ENCODE measurements at regions not wholly inside any gene's neighbourhood (a gene's known extent, or its start where the extent isn't known, plus 50 kb on each side); places are given as distances from the start of the nearest gene placed in this dataset.

DNA sequence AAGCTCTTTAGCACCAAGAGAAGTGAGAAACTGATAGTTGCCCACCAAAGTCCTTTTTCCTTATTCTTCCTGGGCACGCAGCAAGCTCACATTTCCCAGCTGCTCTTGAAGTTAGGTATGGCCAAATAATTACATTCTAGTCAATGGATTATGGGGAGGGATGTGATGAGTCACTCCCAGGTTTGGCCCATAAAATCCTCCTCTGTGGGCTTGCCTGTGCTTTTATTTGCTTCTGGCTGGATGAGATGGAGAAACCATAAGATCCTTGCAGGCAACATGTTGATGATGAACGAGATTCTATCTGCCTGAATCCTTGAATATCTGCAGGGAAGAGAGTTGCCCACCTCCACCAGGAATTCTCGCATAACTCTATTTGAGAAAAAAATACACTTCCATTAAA is 568.3 kb upstream of the SALL1 start:
- ATAC-seq (ENCODE audit: low read depth) (no peak), DNase-seq (no peak)
- Histone ChIP-seq H3K4me3 (ENCODE audit: insufficient read depth, low read depth, low read length) (no peak overlapping the region), H3K18ac (ENCODE audit: low read depth, low read length) (no peak overlapping the region), H3K27me3 (ENCODE audit: control insufficient read depth, insufficient read depth, low read length) (no peaks in the 10 kb centered on the region), H2AFZ (replicated peaks; ENCODE audit: low read length, poor library complexity) (no peak overlapping the region), H3K14ac (replicated peaks; ENCODE audit: low read depth, low read length) (no peak overlapping the region), H3K27ac (ENCODE audit: insufficient read depth, low read length) (no peak overlapping the region), H2AK9ac (replicated peaks; ENCODE audit: low read depth, low read length, poor library complexity) (no peak overlapping the region), H4K8ac (ENCODE audit: low read depth in 2 of 2, low read length in 2 of 2) (no peak overlapping the region), H3K4me2 (ENCODE audit: low read depth, low read length) (no peak overlapping the region), H2BK5ac (ENCODE audit: low read depth, low read length, poor library complexity, severe bottlenecking) (no peak overlapping the region), H3K9ac (ENCODE audit: low read depth, low read length) (no peak overlapping the region), H3K36me3 (ENCODE audit: control insufficient read depth, insufficient read depth, low read length) (no peaks in the 10 kb centered on the region), H3K9me1 (ENCODE audit: insufficient read depth, low read length) (no peaks in the 10 kb centered on the region), H2BK15ac (ENCODE audit: low read depth, low read length) (no peak overlapping the region), H4K91ac (ENCODE audit: insufficient read depth, low read depth, low read length) (no peak overlapping the region), H3K4me1 (ENCODE audit: control insufficient read depth, insufficient read depth, low read length) (no peaks in the 10 kb centered on the region), H3K4ac (ENCODE audit: low read depth, low read length) (no peak overlapping the region), H4K20me1 (ENCODE audit: insufficient read depth, low read length) (no peaks in the 10 kb centered on the region), H4K5ac (ENCODE audit: low read depth, low read length) (no peak overlapping the region), H3K79me1 (ENCODE audit: low read depth in 1 of 2, low read length in 2 of 2) (no peaks in the 10 kb centered on the region), H3K9me3 (ENCODE audit: control insufficient read depth, insufficient read depth, low read length) (no peaks in the 10 kb centered on the region), H3K23ac (ENCODE audit: low read depth, low read length) (no peak overlapping the region), H2AK5ac (ENCODE audit: low read depth, low read length) (no peak overlapping the region), H2BK120ac (ENCODE audit: low read depth, low read length) (no peak overlapping the region), H3K56ac (ENCODE audit: extremely low read depth, insufficient read depth, low read length) (no peak overlapping the region), H2BK20ac (ENCODE audit: low read depth, low read length) (no peak overlapping the region)
- TF ChIP-seq RCOR1 (IDR thresholded peaks at IDR 0.05; ENCODE audit: insufficient replicate concordance, low read length), result no peak
- TF ChIP-seq MXI1 (IDR thresholded peaks at IDR 0.05; ENCODE audit: borderline replicate concordance, low read depth, low read length), result no peak
- TF ChIP-seq FOS (IDR thresholded peaks at IDR 0.05; ENCODE audit: low read depth, low read length), result no peak
- TF ChIP-seq RFX5 (IDR thresholded peaks at IDR 0.05; ENCODE audit: low read depth, low read length), result no peak
- TF ChIP-seq NFE2L2 (IDR thresholded peaks at IDR 0.05; ENCODE audit: low read depth, low read length), result no peak
- TF ChIP-seq, protein P1, sequence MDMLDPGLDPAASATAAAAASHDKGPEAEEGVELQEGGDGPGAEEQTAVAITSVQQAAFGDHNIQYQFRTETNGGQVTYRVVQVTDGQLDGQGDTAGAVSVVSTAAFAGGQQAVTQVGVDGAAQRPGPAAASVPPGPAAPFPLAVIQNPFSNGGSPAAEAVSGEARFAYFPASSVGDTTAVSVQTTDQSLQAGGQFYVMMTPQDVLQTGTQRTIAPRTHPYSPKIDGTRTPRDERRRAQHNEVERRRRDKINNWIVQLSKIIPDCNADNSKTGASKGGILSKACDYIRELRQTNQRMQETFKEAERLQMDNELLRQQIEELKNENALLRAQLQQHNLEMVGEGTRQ (IDR thresholded peaks at IDR 0.05; ENCODE audit: low read depth, low read length), result no peak
- TF ChIP-seq BHLHE40 (IDR thresholded peaks at IDR 0.05; ENCODE audit: low read depth, low read length), result no peak
- TF ChIP-seq, protein P2, sequence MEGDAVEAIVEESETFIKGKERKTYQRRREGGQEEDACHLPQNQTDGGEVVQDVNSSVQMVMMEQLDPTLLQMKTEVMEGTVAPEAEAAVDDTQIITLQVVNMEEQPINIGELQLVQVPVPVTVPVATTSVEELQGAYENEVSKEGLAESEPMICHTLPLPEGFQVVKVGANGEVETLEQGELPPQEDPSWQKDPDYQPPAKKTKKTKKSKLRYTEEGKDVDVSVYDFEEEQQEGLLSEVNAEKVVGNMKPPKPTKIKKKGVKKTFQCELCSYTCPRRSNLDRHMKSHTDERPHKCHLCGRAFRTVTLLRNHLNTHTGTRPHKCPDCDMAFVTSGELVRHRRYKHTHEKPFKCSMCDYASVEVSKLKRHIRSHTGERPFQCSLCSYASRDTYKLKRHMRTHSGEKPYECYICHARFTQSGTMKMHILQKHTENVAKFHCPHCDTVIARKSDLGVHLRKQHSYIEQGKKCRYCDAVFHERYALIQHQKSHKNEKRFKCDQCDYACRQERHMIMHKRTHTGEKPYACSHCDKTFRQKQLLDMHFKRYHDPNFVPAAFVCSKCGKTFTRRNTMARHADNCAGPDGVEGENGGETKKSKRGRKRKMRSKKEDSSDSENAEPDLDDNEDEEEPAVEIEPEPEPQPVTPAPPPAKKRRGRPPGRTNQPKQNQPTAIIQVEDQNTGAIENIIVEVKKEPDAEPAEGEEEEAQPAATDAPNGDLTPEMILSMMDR (conservative IDR thresholded peaks at IDR 0.05; ENCODE audit: low read depth, low read length), result no peak
- TF ChIP-seq CHD1 (IDR thresholded peaks at IDR 0.05; ENCODE audit: low read depth, low read length), result no peak
- TF ChIP-seq SMC3 (IDR thresholded peaks at IDR 0.05; ENCODE audit: low read depth, low read length), result no peak
- no peak for TF ChIP-seq CEBPB (IDR thresholded peaks at IDR 0.05; ENCODE audit: low read depth, low read length)
- TF ChIP-seq RAD21 (IDR thresholded peaks at IDR 0.05; ENCODE audit: low read length), result no peak
- TF ChIP-seq, protein P3, sequence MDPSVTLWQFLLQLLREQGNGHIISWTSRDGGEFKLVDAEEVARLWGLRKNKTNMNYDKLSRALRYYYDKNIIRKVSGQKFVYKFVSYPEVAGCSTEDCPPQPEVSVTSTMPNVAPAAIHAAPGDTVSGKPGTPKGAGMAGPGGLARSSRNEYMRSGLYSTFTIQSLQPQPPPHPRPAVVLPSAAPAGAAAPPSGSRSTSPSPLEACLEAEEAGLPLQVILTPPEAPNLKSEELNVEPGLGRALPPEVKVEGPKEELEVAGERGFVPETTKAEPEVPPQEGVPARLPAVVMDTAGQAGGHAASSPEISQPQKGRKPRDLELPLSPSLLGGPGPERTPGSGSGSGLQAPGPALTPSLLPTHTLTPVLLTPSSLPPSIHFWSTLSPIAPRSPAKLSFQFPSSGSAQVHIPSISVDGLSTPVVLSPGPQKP (IDR thresholded peaks at IDR 0.05; ENCODE audit: borderline replicate concordance, low read depth, low read length), result no peak
- whole genome bisulfite sequencing, 2 experiments (ENCODE audit: extremely low coverage in 2 of 2, insufficient read length in 1 of 2), result no CpG with 5 or more reads among the region's 3 CpGs
- CTCF ChIA-PET, result no interaction called here
- intact Hi-C loops (cut with micrococcal nuclease) (no loop called here), dilution Hi-C loops (cut with HindIII; ENCODE audit: low sequenced_read_pairs, unreplicated experiment) (no loop called here), in situ Hi-C loops (cut with MboI; ENCODE audit: low sequenced_read_pairs) (no loop called here)
- POLR2A ChIA-PET (ENCODE audit: unreplicated experiment), result no interaction called here
- BruUV-seq (replicated peaks), result no TSS peak

Measured in IMR-90 (cell line).